ENCODE measurements at regions not wholly inside any gene's neighbourhood (a gene's known extent, or its start where the extent isn't known, plus 50 kb on each side); places are given as distances from the start of the nearest gene placed in this dataset.

DNA sequence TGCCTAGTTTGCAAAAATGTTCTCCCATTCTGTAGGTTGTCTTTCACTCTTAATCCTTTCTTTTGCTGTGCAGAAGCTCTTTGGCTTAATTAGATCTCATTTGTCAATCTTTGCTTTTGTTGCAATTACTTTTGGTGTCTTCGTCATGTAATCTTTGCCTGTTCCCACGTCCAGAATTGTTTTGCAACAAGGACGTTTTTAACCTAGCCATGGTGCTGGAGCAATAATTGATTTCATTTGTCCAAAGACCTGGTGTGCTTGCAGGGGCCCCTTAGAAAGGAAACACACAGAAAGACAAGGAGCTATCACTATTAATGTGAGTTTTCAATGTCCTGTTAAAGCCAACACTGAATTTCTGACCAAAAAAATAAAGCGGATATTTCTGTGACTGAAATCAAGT lies 89.1 kb upstream of the GALNT15 start:
- H3K4me3 Mint-ChIP-seq, result no peak overlapping the region
- no peak overlapping the region for H3K27ac Mint-ChIP-seq
- peaks cover 18 to 20% of the 10 kb centered on the region in 2 donors for H3K9me3 Mint-ChIP-seq
- ATAC-seq (replicated peaks) (no peak), DNase-seq (no peak)
- H3K27me3 Mint-ChIP-seq, result peaks cover 0 to 5% of the 10 kb centered on the region in 2 donors
- peaks cover 5 to 13% of the 10 kb centered on the region in 2 donors for H3K36me3 Mint-ChIP-seq
- no peaks in the 10 kb centered on the region for H3K4me1 Mint-ChIP-seq

DNA sequence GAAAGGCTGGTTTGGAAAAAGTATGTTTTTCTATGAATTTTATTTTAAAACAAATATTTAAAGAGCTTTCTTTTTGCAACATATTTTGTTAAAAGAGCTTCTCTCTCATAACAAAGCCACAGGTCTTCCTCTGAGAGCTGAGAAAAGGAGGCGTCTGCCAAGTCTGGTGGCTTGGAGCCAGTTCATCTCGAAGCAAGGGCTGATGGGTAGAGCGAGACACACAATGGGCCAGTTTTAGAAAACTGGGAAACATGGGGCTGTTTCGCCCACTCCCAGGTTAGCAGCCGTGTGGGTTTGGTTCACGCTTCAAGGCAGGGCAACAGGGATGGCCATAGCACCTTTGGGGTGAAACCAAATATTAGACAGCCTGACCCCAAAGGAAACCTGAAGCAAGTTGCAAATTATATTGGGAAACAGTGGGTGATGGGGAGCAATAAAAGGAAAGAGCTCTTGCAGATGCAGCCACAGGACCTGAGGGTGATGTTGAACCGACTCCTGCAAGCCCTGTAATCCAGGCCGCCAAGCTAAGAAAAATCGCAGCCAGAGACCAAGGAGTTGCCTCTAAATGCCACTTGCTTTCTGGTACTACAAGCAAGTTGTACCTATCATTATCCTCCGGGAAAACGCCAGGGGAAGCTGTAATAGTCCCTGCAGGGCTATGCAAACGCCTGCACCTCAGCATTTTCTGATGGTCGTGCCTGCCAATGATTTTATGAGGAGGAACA lies 88.4 kb upstream of the GALNT15 start:
- DNase-seq, result no peak
- Mint-ChIP-seq H3K4me3 (no peak overlapping the region), H3K4me1 (no peaks in the 10 kb centered on the region), H3K27ac (no peak overlapping the region), H3K27me3 (peaks cover 0 to 5% of the 10 kb centered on the region in 2 donors), H3K9me3 (peaks cover 14% of the 10 kb centered on the region in 2 donors), H3K36me3 (peaks cover 5 to 10% of the 10 kb centered on the region in 2 donors)
- ATAC-seq (replicated peaks), result no peak

DNA sequence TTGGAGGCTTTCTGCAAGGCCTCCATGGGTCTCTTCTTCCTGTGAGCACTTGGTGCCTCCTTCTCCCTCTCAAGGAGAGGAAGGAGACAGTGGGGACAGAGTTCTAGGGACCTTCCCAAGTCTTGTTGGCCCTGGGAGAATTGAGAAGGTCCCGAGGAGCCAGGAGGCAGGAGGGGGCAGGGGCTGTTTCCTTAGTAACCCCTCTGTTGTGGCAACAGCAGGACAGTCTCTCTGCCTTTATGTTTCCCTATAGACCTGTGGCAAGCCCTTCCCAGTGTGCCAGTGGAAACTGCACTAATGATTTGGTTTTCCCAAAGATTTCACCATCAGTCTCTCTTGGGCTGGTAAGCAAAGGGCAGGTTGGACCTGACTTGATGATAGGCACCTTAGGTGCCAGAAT lies 87.8 kb upstream of the GALNT15 start:
- no peak for DNase-seq
- no peaks in the 10 kb centered on the region for H3K4me1 Mint-ChIP-seq
- H3K27ac Mint-ChIP-seq, result no peak overlapping the region
- H3K27me3 Mint-ChIP-seq, result peaks cover 0 to 5% of the 10 kb centered on the region in 2 donors
- H3K9me3 Mint-ChIP-seq, result peaks cover 12% of the 10 kb centered on the region in 2 donors
- ATAC-seq (replicated peaks), result no peak
- no peak overlapping the region for H3K4me3 Mint-ChIP-seq
- H3K36me3 Mint-ChIP-seq, result peaks cover 5 to 10% of the 10 kb centered on the region in 2 donors

DNA sequence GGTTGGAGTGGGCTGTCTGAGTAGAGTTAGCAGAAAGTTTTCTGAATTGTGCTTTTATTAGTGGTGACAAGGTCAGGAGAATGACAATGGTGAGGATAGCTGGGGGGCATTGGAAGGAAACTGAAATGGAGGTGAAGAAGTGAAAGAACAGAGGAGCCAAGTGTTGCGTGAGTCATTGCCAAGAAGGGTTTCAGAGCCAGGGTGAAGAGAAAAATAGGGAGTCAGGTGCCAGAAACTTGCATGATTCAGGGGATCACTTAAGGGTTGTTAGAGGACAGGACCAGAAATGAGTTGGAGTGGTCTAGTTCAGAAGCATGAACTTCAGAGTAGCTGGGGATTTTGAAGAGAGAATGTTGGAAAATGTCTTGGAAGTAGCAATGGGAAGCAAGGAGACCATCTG lies 86.0 kb upstream of the GALNT15 start:
- no peaks in the 10 kb centered on the region for H3K36me3 Mint-ChIP-seq
- ATAC-seq (replicated peaks) (no peak), DNase-seq (no peak)
- no peak overlapping the region for H3K4me3 Mint-ChIP-seq
- H3K4me1 Mint-ChIP-seq, result no peaks in the 10 kb centered on the region
- no peak overlapping the region for H3K27ac Mint-ChIP-seq
- no peaks in the 10 kb centered on the region for H3K27me3 Mint-ChIP-seq
- peaks cover 0 to 2% of the 10 kb centered on the region in 2 donors for H3K9me3 Mint-ChIP-seq

DNA sequence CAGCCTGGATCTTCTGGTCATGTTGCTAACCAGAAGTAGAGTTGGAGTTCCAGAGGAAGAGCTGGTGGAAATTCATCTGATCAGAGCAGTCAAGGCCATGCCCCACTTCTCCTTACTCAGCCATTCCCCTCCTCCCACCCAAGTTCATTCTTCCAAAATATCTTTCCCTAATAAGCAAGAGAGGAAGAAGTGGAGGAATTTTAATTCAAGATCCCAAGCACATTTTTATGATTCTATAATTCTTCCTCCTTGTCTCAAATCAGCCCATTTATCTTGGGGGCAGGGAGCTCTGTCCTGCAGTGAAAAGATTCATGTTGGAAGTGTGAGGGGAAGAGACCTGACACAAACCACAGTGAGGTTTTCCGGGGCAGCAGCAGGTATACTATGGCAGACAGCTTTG lies 85.0 kb upstream of the GALNT15 start:
- no peak overlapping the region for H3K4me3 Mint-ChIP-seq
- H3K9me3 Mint-ChIP-seq, result peaks cover 0 to 2% of the 10 kb centered on the region in 2 donors
- no peak overlapping the region for H3K27ac Mint-ChIP-seq
- H3K4me1 Mint-ChIP-seq, result no peaks in the 10 kb centered on the region
- ATAC-seq (replicated peaks) (no peak), DNase-seq (no peak)
- H3K27me3 Mint-ChIP-seq, result no peaks in the 10 kb centered on the region
- H3K36me3 Mint-ChIP-seq, result no peaks in the 10 kb centered on the region

DNA sequence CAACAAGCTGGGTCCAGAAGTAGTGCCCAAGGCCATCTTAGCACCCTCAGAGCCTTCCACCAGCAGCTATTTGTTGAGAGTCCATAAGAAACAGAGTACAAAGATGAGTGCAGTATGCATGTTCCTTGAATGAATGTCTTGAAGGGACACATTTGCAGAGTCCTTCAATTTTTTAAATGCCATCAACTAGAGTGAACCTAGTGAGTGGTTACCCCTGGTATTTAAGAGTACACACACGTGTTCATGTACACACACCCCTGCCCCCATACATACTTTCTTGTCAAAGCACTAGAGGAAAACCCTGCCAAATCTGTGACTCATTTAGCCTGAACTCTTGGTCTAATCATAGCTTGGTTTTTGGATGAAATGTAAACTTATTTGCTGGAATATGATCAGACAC lies 84.5 kb upstream of the GALNT15 start:
- Mint-ChIP-seq H3K27me3 (no peaks in the 10 kb centered on the region), H3K27ac (no peak overlapping the region), H3K9me3 (no peaks in the 10 kb centered on the region), H3K36me3 (no peaks in the 10 kb centered on the region), H3K4me3 (no peak overlapping the region), H3K4me1 (no peaks in the 10 kb centered on the region)
- no peak for ATAC-seq (replicated peaks)
- DNase-seq, result no peak

DNA sequence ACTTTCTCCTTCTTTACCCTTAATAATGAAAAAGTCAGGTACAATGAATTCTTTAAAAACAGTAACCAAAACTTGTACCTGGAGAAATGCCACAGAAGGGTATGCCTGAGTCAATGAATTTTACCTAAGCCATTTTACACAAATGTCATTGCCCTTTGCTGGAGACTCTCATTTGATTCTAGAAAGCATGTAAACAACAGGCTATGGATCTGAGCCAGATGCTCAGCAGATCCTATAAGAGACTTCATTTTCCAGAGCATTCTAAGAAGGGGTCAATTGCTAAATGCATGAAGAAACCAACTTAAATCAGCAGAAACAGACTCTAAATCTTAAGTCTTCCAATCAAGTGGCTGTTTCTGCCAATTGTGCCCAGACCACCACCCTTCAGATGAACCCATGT lies 83.8 kb upstream of the GALNT15 start:
- no peaks in the 10 kb centered on the region for H3K4me1 Mint-ChIP-seq
- no peak overlapping the region for H3K4me3 Mint-ChIP-seq
- no peak for DNase-seq
- H3K27me3 Mint-ChIP-seq, result no peaks in the 10 kb centered on the region
- ATAC-seq (replicated peaks), result no peak
- H3K27ac Mint-ChIP-seq, result no peak overlapping the region
- no peaks in the 10 kb centered on the region for H3K36me3 Mint-ChIP-seq
- no peaks in the 10 kb centered on the region for H3K9me3 Mint-ChIP-seq

DNA sequence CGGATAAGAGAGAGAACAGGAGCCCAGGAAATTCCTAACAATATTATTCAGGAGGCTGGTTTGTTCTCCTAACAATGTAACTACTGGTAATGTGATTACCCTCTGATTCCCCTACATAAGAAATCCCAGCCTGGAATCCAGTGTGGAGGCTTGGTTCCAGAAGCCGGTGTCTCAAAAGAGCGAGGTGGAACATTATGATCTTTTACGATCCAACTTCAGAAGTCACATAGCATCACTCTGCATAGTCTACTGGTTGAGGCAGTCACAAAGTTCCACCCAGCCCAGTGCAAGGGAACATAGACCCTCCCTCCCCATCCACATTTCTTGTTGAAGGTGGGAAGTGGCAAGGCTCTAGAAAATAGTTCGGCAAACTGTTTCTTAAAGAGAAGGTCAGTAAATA lies 81.6 kb upstream of the GALNT15 start:
- Mint-ChIP-seq H3K4me3 (no peak overlapping the region), H3K4me1 (no peaks in the 10 kb centered on the region), H3K9me3 (no peaks in the 10 kb centered on the region), H3K27me3 (no peaks in the 10 kb centered on the region), H3K27ac (no peak overlapping the region), H3K36me3 (no peaks in the 10 kb centered on the region)
- DNase-seq, result no peak
- no peak for ATAC-seq (replicated peaks)

DNA sequence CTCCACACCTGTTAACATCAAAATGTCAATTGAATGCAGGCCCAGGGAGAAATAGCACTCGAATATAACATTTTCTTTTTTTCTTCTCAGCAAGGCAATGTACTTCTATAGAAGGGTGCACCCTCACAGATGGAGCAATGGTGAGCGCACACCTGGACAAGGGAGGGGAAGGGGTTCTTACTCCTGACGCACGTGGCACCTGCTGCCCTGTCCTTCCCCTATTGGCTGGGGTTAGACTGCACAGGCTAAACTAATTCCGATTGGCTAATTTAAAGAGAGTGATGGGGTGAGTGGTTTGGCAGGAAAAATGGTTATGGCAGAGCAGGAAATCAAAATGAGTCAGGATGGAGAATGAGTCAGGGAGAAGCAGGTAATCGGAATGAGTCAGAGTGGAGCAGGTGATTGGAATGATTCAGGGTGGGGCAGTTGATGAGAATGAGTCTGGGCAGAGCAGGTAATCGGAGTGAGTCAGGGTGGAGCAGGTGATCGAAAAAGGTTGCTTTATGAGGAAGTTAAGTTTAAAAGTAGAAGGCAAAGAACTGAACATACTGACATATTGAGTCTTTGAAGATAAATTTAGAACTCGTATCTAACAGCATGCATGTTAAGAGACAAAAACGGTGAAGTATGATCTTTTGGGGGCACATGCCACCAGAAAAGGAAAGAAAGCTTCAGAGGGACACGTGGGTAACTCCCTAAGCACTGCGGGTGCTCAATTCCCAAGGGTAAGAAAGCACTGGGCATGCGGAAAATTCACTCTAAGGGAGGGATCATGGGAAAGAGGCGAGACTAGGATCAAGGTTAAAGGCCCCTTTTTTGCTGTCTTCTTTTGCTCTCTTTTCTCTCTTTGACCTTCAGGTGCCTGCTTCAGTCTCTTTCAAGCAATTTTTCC lies 72.9 kb upstream of the GALNT15 start:
- H3K27me3 Mint-ChIP-seq, result peaks cover 0 to 3% of the 10 kb centered on the region in 2 donors
- H3K27ac Mint-ChIP-seq, result no peak overlapping the region
- peaks cover 0 to 3% of the 10 kb centered on the region in 2 donors for H3K36me3 Mint-ChIP-seq
- DNase-seq (no peak), ATAC-seq (replicated peaks) (no peak)
- no peak overlapping the region for H3K4me3 Mint-ChIP-seq
- peaks cover 4 to 6% of the 10 kb centered on the region in 2 donors for H3K9me3 Mint-ChIP-seq
- no peaks in the 10 kb centered on the region for H3K4me1 Mint-ChIP-seq

DNA sequence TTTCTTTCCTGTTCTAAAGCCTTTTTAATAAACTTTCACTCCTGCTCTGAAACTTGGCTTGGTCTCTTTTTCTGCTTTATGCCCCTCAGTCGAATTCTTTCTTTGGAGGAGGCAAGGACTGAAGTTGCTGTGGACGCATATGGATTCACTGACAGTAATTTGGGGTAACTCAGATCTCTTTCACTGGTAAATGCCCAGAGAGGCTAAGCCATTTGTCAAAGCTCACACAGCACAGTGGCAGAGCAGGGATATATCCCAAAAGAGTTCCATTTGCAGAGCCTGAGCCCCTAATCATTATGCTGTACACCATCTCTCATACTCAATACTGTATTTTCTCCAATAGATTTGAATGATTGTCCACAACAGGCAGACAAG lies 72.3 kb upstream of the GALNT15 start:
- DNase-seq (no peak), ATAC-seq (replicated peaks) (no peak)
- Mint-ChIP-seq H3K36me3 (peaks cover 0 to 6% of the 10 kb centered on the region in 2 donors), H3K4me1 (no peaks in the 10 kb centered on the region), H3K27me3 (peaks cover 0 to 3% of the 10 kb centered on the region in 2 donors), H3K9me3 (peaks cover 6 to 8% of the 10 kb centered on the region in 2 donors), H3K4me3 (no peak overlapping the region), H3K27ac (no peak overlapping the region)

DNA sequence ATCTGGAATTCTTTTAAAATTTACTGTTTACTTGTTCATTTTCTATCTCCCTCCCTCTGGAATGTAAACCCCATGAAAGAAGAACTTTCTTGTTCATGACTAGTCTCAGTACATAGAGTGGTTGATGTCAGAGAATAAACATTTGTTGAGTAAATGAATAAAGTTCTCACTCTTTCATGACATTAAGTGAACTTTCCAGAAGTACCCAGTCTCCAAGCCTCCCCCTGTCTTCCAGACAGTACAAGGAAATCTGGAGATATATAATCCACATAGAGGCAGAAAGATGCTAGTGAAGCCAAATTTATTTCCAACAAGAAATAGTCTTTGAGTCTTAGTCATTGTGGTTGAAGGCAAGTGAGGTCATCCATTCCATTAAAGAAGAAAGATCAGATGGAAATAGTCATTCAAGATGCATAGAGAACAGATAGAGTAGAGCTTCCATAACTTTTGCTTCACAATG lies 71.5 kb upstream of the GALNT15 start:
- peaks cover 11 to 12% of the 10 kb centered on the region in 2 donors for H3K9me3 Mint-ChIP-seq
- no peak overlapping the region for H3K4me3 Mint-ChIP-seq
- H3K4me1 Mint-ChIP-seq, result no peaks in the 10 kb centered on the region
- peaks cover 0 to 3% of the 10 kb centered on the region in 2 donors for H3K27me3 Mint-ChIP-seq
- ATAC-seq (replicated peaks), result no peak
- H3K36me3 Mint-ChIP-seq, result peaks cover 0 to 9% of the 10 kb centered on the region in 2 donors
- no peak overlapping the region for H3K27ac Mint-ChIP-seq
- DNase-seq, result no peak

DNA sequence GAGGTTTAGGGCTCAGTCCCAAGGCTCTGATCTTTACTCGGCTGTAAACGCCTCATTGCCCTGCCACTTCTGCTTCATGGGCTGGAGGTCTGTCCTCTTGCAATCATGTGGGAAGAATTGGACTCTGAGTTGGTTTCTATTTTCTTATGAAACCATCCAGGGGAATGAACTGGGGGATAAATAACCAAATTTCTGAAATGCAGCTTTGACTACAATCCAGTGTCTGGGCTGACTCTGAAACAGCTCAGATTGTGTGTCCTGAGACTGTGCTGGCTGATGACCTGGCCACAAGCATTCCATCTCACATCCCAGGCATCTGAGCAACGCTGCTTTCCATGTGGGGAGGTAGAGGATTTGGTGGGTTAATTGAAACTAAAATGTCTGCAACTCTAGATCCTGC lies 71.0 kb upstream of the GALNT15 start:
- Mint-ChIP-seq H3K4me3 (no peak overlapping the region), H3K9me3 (peaks cover 11 to 12% of the 10 kb centered on the region in 2 donors), H3K27ac (no peak overlapping the region), H3K27me3 (peaks cover 0 to 3% of the 10 kb centered on the region in 2 donors), H3K4me1 (no peaks in the 10 kb centered on the region), H3K36me3 (peaks cover 0 to 7% of the 10 kb centered on the region in 2 donors)
- ATAC-seq (replicated peaks) (no peak), DNase-seq (no peak)

DNA sequence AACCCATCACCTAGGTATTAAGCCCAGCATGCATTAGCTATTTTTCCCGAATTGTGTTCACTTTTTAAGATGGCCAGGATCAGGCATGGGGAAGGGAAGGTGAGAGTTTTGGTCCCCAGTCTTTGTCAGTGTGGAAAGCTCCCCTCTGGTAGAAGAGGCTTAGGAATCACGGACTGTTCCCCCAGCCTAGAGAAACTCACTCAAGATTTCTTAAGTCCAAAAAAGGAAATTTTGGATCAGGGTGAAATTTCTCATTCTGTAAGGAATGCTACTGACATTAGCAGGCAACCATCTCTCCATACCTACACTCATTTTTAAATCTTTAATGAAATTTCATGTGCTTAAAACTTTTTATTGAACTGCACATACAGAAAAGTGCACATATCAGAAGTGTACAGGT lies 70.3 kb upstream of the GALNT15 start:
- H3K27me3 Mint-ChIP-seq, result peaks cover 0 to 3% of the 10 kb centered on the region in 2 donors
- H3K4me1 Mint-ChIP-seq, result no peaks in the 10 kb centered on the region
- ATAC-seq (replicated peaks) (no peak), DNase-seq (no peak)
- H3K27ac Mint-ChIP-seq, result no peak overlapping the region
- peaks cover 11 to 12% of the 10 kb centered on the region in 2 donors for H3K9me3 Mint-ChIP-seq
- H3K36me3 Mint-ChIP-seq, result peaks cover 0 to 7% of the 10 kb centered on the region in 2 donors
- no peak overlapping the region for H3K4me3 Mint-ChIP-seq

DNA sequence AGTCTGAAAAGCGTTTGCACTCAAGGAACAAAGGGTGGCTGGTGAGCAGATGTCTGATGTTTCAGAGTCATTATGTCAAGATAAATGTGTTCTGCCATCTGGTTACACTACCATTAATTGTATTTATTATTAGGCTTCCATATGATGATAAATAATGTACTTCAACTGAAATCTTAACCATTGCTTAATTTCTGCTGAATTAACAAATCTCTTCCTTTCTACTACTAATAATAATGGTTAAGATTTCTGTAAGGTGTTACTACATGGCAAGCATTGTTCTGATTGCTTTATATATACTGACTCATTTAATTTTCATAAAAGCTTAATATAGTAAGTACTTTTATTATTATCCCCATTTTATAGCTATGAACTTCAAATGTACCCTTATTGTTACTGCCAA lies 68.4 kb upstream of the GALNT15 start:
- H3K4me3 Mint-ChIP-seq, result no peak overlapping the region
- no peak for ATAC-seq (replicated peaks)
- H3K27me3 Mint-ChIP-seq, result peaks cover 0 to 3% of the 10 kb centered on the region in 2 donors
- no peaks in the 10 kb centered on the region for H3K4me1 Mint-ChIP-seq
- peaks cover 12 to 14% of the 10 kb centered on the region in 2 donors for H3K9me3 Mint-ChIP-seq
- peaks cover 0 to 7% of the 10 kb centered on the region in 2 donors for H3K36me3 Mint-ChIP-seq
- no peak overlapping the region for H3K27ac Mint-ChIP-seq
- DNase-seq, result no peak

DNA sequence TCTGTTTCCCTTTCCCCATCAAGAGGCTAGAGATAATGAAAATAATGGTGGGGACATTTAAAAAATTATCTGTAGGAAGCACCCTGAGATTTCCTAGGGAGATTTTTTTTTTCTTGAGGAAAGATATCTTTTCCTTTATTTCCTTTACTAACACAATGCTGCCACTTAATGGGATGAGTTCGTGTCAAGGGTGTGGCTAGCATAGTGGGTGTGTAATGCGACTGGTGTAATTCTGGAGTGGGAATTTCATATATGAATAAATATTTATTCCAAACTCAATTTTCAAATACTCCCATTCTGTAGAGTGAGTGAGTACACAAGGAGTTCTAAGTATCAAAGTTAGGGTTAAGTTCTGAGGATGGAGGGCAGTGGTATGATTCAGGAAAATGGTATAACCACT lies 66.1 kb upstream of the GALNT15 start:
- H3K27ac Mint-ChIP-seq, result no peak overlapping the region
- H3K4me3 Mint-ChIP-seq, result no peak overlapping the region
- peaks cover 3 to 10% of the 10 kb centered on the region in 2 donors for H3K36me3 Mint-ChIP-seq
- ATAC-seq (replicated peaks) (no peak), DNase-seq (no peak)
- peaks cover 12 to 14% of the 10 kb centered on the region in 2 donors for H3K9me3 Mint-ChIP-seq
- no peaks in the 10 kb centered on the region for H3K27me3 Mint-ChIP-seq
- no peaks in the 10 kb centered on the region for H3K4me1 Mint-ChIP-seq
